Hepatocyte (in vitro differentiated cells): ENCODE measurements at regions not wholly inside any gene's neighbourhood (a gene's known extent, or its start where the extent isn't known, plus 50 kb on each side); places are given as distances from the start of the nearest gene placed in this dataset.
"Not testable (repeated sequence)": the region's sequence is repeated elsewhere in the genome, so short reads cannot be mapped to it uniquely, and the experiment has no call there.

Source experiments
- DNase-seq: peaks from one replicate; pipeline ENCODE4 v3.0.0-alpha.2; 2016; ENCODE audit warnings: low spot score
- H2AFZ ChIP-seq: fragments of 200-600 bp; sonication (generic); 2 replicates; pipeline ENCODE4 v1.6.0; 2016; ENCODE audit warnings: antibody characterized with exemption, mild to moderate bottlenecking
- H3K27ac ChIP-seq: fragments of 200-600 bp; sonication (generic); 2 replicates; pipeline ENCODE4 v1.5.1; 2016; ENCODE audit warnings: mild to moderate bottlenecking
- H3K27me3 ChIP-seq: fragments of 200-600 bp; sonication (generic); 2 replicates; pipeline ENCODE4 v1.6.1; 2016
- H3K36me3 ChIP-seq: fragments of 200-600 bp; sonication (generic); replicated peaks from 2 replicates; pipeline ENCODE4 v1.5.1; 2016; ENCODE audit warnings: low read depth; ENCODE audit not compliant: insufficient read depth
- H3K4me1 ChIP-seq: fragments of 200-600 bp; sonication (generic); 2 replicates; pipeline ENCODE4 v1.5.1; 2016; ENCODE audit warnings: mild to moderate bottlenecking, moderate library complexity; ENCODE audit not compliant: insufficient read depth
- H3K4me2 ChIP-seq: fragments of 200-600 bp; sonication (generic); 2 replicates; pipeline ENCODE4 v1.6.0; 2016
- H3K4me3 ChIP-seq: fragments of 200-600 bp; sonication (generic); 2 replicates; pipeline ENCODE4 v1.5.1; 2016; ENCODE audit warnings: mild to moderate bottlenecking
- H3K79me2 ChIP-seq: fragments of 200-600 bp; sonication (generic); 2 replicates; pipeline ENCODE4 v1.6.0; 2017; ENCODE audit warnings: mild to moderate bottlenecking
- H3K9me2 ChIP-seq: fragments of 200-600 bp; sonication (generic); replicated peaks from 2 replicates; pipeline ENCODE4 v1.6.0; 2017; ENCODE audit warnings: mild to moderate bottlenecking; ENCODE audit not compliant: insufficient read depth
- H3K9me3 ChIP-seq: fragments of 200-600 bp; sonication (generic); 2 replicates; pipeline ENCODE4 v1.5.1; 2016; ENCODE audit warnings: low read depth, mild to moderate bottlenecking
- H4K20me1 ChIP-seq: fragments of 200-600 bp; sonication (generic); 2 replicates; pipeline ENCODE4 v1.6.0; 2016; ENCODE audit warnings: mild to moderate bottlenecking; ENCODE audit not compliant: insufficient read depth, poor library complexity, severe bottlenecking
- CTCF ChIP-seq: fragments of 200-600 bp; sonication (generic); IDR thresholded peaks from 2 replicates; pipeline ENCODE4 v1.5.1; 2016; ENCODE audit warnings: antibody characterized with exemption, mild to moderate bottlenecking; ENCODE audit not compliant: poor library complexity
- EZH2 ChIP-seq: fragments of 200-600 bp; sonication (generic); IDR thresholded peaks from 2 replicates; pipeline ENCODE4 v1.6.1; 2016; ENCODE audit warnings: antibody characterized with exemption, mild to moderate bottlenecking, borderline replicate concordance
- EZH2phosphoT487 ChIP-seq: fragments of 200-600 bp; sonication (generic); IDR thresholded peaks from one replicate; pipeline ENCODE4 v1.6.1; 2018; ENCODE audit warnings: antibody characterized with exemption, mild to moderate bottlenecking, low read depth, moderate library complexity; ENCODE audit not compliant: unreplicated experiment, severe bottlenecking
- WGBS: methylation state at CpG from one replicate; pipeline ENCODE4 v1.1.6; 2016; ENCODE audit warnings: low lambda C conversion rate; ENCODE audit errors: missing lambda C conversion rate; 5-methylcytosine and 5-hydroxymethylcytosine counted together

GRCh38 chr14:37681486-37681885, 86.1 kb downstream of the TTC6 start:
- WGBS = 93% methylated on average over 3 of the region's 3 CpGs
- H3K27ac ChIP-seq = no peak overlapping the region
- no peaks in the 10 kb centered on the region for H3K9me2 ChIP-seq
- H3K79me2 ChIP-seq = peaks cover 7% of the 10 kb centered on the region
- no peak for TF ChIP-seq EZH2
- TF ChIP-seq EZH2phosphoT487 = no peak
- TF ChIP-seq CTCF = no peak
- DNase-seq = no peak
- no peaks in the 10 kb centered on the region for H3K27me3 ChIP-seq
- H3K4me3 ChIP-seq = no peak overlapping the region
- H2AFZ ChIP-seq = no peak overlapping the region
- H3K9me3 ChIP-seq = no peaks in the 10 kb centered on the region
- H3K4me2 ChIP-seq = no peak overlapping the region
- no peaks in the 10 kb centered on the region for H3K4me1 ChIP-seq
- no peaks in the 10 kb centered on the region for H3K36me3 ChIP-seq
- no peaks in the 10 kb centered on the region for H4K20me1 ChIP-seq

GRCh38 chr14:37692680-37693079, 97.3 kb downstream of the TTC6 start:
- H3K4me3 ChIP-seq, H3K9me2 ChIP-seq, H4K20me1 ChIP-seq, H3K36me3 ChIP-seq, H3K79me2 ChIP-seq, H2AFZ ChIP-seq, H3K27me3 ChIP-seq, H3K27ac ChIP-seq, H3K4me2 ChIP-seq, H3K4me1 ChIP-seq, H3K9me3 ChIP-seq, DNase-seq: not testable (repeated sequence)

GRCh38 chr14:37693420-37693819, 98.0 kb downstream of the TTC6 start:
- H3K9me3 ChIP-seq, H3K4me3 ChIP-seq, H3K4me2 ChIP-seq, H3K27me3 ChIP-seq, H4K20me1 ChIP-seq, DNase-seq, H3K9me2 ChIP-seq, H3K79me2 ChIP-seq, H3K27ac ChIP-seq, H2AFZ ChIP-seq, H3K36me3 ChIP-seq: not testable (repeated sequence)
- 76% methylated on average over 1 of the region's 1 CpG for WGBS
- peaks cover 15% of the 10 kb centered on the region for H3K4me1 ChIP-seq

GRCh38 chr14:37695866-37696265, 100.4 kb downstream of the TTC6 start:
- TF ChIP-seq CTCF (no peak), EZH2 (no peak), EZH2phosphoT487 (no peak)
- WGBS = 94% methylated on average over 1 of the region's 1 CpG

GRCh38 chr14:37697489-37698121, 102.2 kb downstream of the TTC6 start:
- Histone ChIP-seq H3K4me1 (peaks cover 26% of the 10 kb centered on the region), H3K27ac (peak overlapping the region; percentile 50), H3K4me3 (no peak overlapping the region), H3K36me3 (no peaks in the 10 kb centered on the region), H3K27me3 (no peaks in the 10 kb centered on the region), H3K79me2 (no peaks in the 10 kb centered on the region), H3K9me2 (no peaks in the 10 kb centered on the region), H3K9me3 (peaks cover 8% of the 10 kb centered on the region), H3K4me2 (peak overlapping the region; percentile 24), H2AFZ (no peak overlapping the region), H4K20me1 (no peaks in the 10 kb centered on the region)
- TF ChIP-seq CTCF = no peak
- no peak for TF ChIP-seq EZH2phosphoT487
- no peak for TF ChIP-seq EZH2
- peak; percentile 44 for DNase-seq

More at GRCh38 chr14:37695866-37696265, 100.4 kb downstream of the TTC6 start:
- no peak for DNase-seq
- H3K79me2 ChIP-seq = no peaks in the 10 kb centered on the region
- H3K9me3 ChIP-seq = peaks cover 8% of the 10 kb centered on the region
- H3K4me1 ChIP-seq = peaks cover 26% of the 10 kb centered on the region
- no peaks in the 10 kb centered on the region for H3K27me3 ChIP-seq
- no peaks in the 10 kb centered on the region for H4K20me1 ChIP-seq
- H3K27ac ChIP-seq = no peak overlapping the region
- H3K4me3 ChIP-seq = no peak overlapping the region
- no peaks in the 10 kb centered on the region for H3K9me2 ChIP-seq
- H2AFZ ChIP-seq = no peak overlapping the region
- H3K4me2 ChIP-seq = no peak overlapping the region
- no peaks in the 10 kb centered on the region for H3K36me3 ChIP-seq
